HEK293T (cell line): ENCODE measurements at regions not wholly inside any gene's neighbourhood (a gene's known extent, or its start where the extent isn't known, plus 50 kb on each side); places are given as distances from the start of the nearest gene placed in this dataset.

Experiments
- LEF1 ChIP-seq: fragments of 450-650 bp; IDR thresholded peaks from 2 replicates; pipeline ENCODE4 v1.6.1; 2017; ENCODE audit warnings: mild to moderate bottlenecking, borderline replicate concordance
- SP1 ChIP-seq: fragments of 450-650 bp; IDR thresholded peaks from 2 replicates; pipeline ENCODE4 v1.6.1; 2017
- SUZ12 ChIP-seq: fragments of 450-650 bp; IDR thresholded peaks from 2 replicates; pipeline ENCODE4 v1.6.1; 2016; ENCODE audit warnings: mild to moderate bottlenecking

- TF ChIP-seq SUZ12 (no peak), SP1 (no peak), LEF1 (no peak)
Observed at GRCh38 chr4:3715061-3715854, 50.9 kb upstream of the ADRA2C start.
